ENCODE measurements at regions not wholly inside any gene's neighbourhood (a gene's known extent, or its start where the extent isn't known, plus 50 kb on each side); places are given as distances from the start of the nearest gene placed in this dataset.

DNA sequence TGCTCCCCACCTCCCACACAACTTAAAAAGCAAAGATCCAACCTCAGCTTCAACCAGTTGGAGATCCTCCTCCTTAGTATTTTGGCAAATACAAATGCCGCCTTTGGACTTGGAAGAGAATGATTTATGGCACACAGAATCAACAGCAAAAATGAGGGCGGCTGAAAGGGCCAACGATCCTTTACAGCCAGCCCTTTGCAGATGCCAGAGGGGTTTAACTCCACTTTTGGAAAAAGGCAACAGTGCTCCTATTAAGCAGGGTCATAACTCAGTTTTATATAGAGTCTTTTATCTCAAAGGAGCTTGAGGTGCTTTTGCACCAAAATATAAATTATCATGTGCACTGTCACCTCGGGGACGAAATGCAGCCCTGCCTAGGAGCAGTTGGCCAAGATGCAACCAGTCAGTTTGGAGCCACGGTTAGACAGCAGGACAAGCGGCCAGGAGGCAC is 56.7 kb upstream of the JCAD start:
- H3K36me3 ChIP-seq (ENCODE audit: insufficient read depth), result no peaks in the 10 kb centered on the region
- peaks cover 8% of the 10 kb centered on the region; the same call in 1 of the 2 replicates for H3K4me1 ChIP-seq (ENCODE audit: insufficient read depth)
- Mint-ChIP-seq H3K36me3 (ENCODE audit: low read depth) (no peaks in the 10 kb centered on the region), H3K9me3 (no peaks in the 10 kb centered on the region; the same call in 2 of the 3 replicates), H3K4me3 (no peak overlapping the region), H3K27ac (no peak overlapping the region), H3K4me1 (peaks cover 12% of the 10 kb centered on the region; the same call in 2 of the 3 replicates), H3K27me3 (ENCODE audit: insufficient read depth, low read depth, poor library complexity) (peaks cover 8% of the 10 kb centered on the region)
- no peaks in the 10 kb centered on the region for H3K27me3 ChIP-seq (ENCODE audit: insufficient read depth)
- TF ChIP-seq ZNF331 (CRISPR knock-in tag; IDR thresholded peaks at IDR 0.05; ENCODE audit: low read depth) (no peak), POLR2AphosphoS5 (IDR thresholded peaks at IDR 0.05; ENCODE audit: low read depth) (no peak), JUNB (IDR thresholded peaks at IDR 0.05; ENCODE audit: unreplicated experiment) (no peak), CREB1 (CRISPR knock-in tag; IDR thresholded peaks at IDR 0.05; ENCODE audit: low read depth) (no peak), EZH2phosphoT487 (IDR thresholded peaks at IDR 0.05; ENCODE audit: unreplicated experiment) (no peak), EZH2 (IDR thresholded peaks at IDR 0.05; ENCODE audit: low read depth, unreplicated experiment) (no peak), STAT1 (IDR thresholded peaks at IDR 0.05; ENCODE audit: unreplicated experiment) (no peak), ZNF114 (CRISPR knock-in tag; IDR thresholded peaks at IDR 0.05) (no peak), NANOG (IDR thresholded peaks at IDR 0.05; ENCODE audit: borderline replicate concordance) (no peak)
- TF ChIP-seq, protein P1, sequence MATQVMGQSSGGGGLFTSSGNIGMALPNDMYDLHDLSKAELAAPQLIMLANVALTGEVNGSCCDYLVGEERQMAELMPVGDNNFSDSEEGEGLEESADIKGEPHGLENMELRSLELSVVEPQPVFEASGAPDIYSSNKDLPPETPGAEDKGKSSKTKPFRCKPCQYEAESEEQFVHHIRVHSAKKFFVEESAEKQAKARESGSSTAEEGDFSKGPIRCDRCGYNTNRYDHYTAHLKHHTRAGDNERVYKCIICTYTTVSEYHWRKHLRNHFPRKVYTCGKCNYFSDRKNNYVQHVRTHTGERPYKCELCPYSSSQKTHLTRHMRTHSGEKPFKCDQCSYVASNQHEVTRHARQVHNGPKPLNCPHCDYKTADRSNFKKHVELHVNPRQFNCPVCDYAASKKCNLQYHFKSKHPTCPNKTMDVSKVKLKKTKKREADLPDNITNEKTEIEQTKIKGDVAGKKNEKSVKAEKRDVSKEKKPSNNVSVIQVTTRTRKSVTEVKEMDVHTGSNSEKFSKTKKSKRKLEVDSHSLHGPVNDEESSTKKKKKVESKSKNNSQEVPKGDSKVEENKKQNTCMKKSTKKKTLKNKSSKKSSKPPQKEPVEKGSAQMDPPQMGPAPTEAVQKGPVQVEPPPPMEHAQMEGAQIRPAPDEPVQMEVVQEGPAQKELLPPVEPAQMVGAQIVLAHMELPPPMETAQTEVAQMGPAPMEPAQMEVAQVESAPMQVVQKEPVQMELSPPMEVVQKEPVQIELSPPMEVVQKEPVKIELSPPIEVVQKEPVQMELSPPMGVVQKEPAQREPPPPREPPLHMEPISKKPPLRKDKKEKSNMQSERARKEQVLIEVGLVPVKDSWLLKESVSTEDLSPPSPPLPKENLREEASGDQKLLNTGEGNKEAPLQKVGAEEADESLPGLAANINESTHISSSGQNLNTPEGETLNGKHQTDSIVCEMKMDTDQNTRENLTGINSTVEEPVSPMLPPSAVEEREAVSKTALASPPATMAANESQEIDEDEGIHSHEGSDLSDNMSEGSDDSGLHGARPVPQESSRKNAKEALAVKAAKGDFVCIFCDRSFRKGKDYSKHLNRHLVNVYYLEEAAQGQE (IDR thresholded peaks at IDR 0.05; ENCODE audit: unreplicated experiment), result no peak
- TF ChIP-seq, protein P2, sequence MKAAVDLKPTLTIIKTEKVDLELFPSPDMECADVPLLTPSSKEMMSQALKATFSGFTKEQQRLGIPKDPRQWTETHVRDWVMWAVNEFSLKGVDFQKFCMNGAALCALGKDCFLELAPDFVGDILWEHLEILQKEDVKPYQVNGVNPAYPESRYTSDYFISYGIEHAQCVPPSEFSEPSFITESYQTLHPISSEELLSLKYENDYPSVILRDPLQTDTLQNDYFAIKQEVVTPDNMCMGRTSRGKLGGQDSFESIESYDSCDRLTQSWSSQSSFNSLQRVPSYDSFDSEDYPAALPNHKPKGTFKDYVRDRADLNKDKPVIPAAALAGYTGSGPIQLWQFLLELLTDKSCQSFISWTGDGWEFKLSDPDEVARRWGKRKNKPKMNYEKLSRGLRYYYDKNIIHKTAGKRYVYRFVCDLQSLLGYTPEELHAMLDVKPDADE (IDR thresholded peaks at IDR 0.05), result no peak
- TF ChIP-seq, protein P3, sequence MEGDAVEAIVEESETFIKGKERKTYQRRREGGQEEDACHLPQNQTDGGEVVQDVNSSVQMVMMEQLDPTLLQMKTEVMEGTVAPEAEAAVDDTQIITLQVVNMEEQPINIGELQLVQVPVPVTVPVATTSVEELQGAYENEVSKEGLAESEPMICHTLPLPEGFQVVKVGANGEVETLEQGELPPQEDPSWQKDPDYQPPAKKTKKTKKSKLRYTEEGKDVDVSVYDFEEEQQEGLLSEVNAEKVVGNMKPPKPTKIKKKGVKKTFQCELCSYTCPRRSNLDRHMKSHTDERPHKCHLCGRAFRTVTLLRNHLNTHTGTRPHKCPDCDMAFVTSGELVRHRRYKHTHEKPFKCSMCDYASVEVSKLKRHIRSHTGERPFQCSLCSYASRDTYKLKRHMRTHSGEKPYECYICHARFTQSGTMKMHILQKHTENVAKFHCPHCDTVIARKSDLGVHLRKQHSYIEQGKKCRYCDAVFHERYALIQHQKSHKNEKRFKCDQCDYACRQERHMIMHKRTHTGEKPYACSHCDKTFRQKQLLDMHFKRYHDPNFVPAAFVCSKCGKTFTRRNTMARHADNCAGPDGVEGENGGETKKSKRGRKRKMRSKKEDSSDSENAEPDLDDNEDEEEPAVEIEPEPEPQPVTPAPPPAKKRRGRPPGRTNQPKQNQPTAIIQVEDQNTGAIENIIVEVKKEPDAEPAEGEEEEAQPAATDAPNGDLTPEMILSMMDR (conservative IDR thresholded peaks at IDR 0.05; ENCODE audit: low read depth in 2 of 2), result no peak
- TF ChIP-seq, protein P4, sequence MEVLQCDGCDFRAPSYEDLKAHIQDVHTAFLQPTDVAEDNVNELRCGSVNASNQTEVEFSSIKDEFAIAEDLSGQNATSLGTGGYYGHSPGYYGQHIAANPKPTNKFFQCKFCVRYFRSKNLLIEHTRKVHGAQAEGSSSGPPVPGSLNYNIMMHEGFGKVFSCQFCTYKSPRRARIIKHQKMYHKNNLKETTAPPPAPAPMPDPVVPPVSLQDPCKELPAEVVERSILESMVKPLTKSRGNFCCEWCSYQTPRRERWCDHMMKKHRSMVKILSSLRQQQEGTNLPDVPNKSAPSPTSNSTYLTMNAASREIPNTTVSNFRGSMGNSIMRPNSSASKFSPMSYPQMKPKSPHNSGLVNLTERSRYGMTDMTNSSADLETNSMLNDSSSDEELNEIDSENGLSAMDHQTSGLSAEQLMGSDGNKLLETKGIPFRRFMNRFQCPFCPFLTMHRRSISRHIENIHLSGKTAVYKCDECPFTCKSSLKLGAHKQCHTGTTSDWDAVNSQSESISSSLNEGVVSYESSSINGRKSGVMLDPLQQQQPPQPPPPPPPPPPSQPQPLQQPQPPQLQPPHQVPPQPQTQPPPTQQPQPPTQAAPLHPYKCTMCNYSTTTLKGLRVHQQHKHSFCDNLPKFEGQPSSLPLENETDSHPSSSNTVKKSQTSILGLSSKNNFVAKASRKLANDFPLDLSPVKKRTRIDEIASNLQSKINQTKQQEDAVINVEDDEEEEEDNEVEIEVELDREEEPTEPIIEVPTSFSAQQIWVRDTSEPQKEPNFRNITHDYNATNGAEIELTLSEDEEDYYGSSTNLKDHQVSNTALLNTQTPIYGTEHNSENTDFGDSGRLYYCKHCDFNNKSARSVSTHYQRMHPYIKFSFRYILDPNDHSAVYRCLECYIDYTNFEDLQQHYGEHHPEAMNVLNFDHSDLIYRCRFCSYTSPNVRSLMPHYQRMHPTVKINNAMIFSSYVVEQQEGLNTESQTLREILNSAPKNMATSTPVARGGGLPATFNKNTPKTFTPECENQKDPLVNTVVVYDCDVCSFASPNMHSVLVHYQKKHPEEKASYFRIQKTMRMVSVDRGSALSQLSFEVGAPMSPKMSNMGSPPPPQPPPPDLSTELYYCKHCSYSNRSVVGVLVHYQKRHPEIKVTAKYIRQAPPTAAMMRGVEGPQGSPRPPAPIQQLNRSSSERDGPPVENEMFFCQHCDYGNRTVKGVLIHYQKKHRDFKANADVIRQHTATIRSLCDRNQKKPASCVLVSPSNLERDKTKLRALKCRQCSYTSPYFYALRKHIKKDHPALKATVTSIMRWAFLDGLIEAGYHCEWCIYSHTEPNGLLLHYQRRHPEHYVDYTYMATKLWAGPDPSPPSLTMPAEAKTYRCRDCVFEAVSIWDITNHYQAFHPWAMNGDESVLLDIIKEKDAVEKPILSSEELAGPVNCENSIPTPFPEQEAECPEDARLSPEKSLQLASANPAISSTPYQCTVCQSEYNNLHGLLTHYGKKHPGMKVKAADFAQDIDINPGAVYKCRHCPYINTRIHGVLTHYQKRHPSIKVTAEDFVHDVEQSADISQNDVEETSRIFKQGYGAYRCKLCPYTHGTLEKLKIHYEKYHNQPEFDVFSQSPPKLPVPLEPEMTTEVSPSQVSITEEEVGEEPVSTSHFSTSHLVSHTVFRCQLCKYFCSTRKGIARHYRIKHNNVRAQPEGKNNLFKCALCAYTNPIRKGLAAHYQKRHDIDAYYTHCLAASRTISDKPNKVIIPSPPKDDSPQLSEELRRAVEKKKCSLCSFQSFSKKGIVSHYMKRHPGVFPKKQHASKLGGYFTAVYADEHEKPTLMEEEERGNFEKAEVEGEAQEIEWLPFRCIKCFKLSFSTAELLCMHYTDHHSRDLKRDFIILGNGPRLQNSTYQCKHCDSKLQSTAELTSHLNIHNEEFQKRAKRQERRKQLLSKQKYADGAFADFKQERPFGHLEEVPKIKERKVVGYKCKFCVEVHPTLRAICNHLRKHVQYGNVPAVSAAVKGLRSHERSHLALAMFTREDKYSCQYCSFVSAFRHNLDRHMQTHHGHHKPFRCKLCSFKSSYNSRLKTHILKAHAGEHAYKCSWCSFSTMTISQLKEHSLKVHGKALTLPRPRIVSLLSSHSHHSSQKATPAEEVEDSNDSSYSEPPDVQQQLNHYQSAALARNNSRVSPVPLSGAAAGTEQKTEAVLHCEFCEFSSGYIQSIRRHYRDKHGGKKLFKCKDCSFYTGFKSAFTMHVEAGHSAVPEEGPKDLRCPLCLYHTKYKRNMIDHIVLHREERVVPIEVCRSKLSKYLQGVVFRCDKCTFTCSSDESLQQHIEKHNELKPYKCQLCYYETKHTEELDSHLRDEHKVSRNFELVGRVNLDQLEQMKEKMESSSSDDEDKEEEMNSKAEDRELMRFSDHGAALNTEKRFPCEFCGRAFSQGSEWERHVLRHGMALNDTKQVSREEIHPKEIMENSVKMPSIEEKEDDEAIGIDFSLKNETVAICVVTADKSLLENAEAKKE (CRISPR knock-in tag; IDR thresholded peaks at IDR 0.05), result no peak
- no peaks in the 10 kb centered on the region for H3K9me2 ChIP-seq (ENCODE audit: insufficient read depth)
- no peaks in the 10 kb centered on the region for H3K79me2 ChIP-seq (replicated peaks; ENCODE audit: insufficient read depth)
- no peak overlapping the region for H3K27ac ChIP-seq (ENCODE audit: low read depth)
- DNase-seq (ENCODE audit: low spot score) (no peak), ATAC-seq (no peak)
- no peaks in the 10 kb centered on the region for H4K20me1 ChIP-seq (replicated peaks; ENCODE audit: insufficient read depth)
- H3F3A ChIP-seq (replicated peaks; ENCODE audit: low read depth), result no peaks in the 10 kb centered on the region
- no peak overlapping the region for H3K4me2 ChIP-seq
- H3K4me3 ChIP-seq, result no peak overlapping the region
- peak overlapping the region; percentile 54 for H2AFZ ChIP-seq

Measured in GM23338 (cell line).